ENCODE measurements at regions not wholly inside any gene's neighbourhood (a gene's known extent, or its start where the extent isn't known, plus 50 kb on each side); places are given as distances from the start of the nearest gene placed in this dataset.

DNA sequence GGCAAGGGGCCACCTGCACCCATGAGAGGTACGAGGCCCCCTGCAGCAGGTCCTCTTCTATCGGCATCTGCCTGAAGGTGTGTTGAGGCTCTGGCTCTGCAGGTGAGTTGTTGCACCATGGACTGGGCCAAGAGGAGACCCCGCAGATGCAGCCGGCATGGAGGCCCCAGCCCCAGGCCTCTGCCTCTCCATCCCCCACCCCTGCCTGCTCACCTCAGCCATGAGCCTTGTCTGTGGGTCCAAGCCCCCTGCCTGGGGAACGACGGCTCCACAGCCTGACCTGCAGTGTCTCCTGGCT, 1386.2 kb downstream of the BRD1 start:
- DNase-seq (ENCODE audit: low read depth) = no peak

DNA sequence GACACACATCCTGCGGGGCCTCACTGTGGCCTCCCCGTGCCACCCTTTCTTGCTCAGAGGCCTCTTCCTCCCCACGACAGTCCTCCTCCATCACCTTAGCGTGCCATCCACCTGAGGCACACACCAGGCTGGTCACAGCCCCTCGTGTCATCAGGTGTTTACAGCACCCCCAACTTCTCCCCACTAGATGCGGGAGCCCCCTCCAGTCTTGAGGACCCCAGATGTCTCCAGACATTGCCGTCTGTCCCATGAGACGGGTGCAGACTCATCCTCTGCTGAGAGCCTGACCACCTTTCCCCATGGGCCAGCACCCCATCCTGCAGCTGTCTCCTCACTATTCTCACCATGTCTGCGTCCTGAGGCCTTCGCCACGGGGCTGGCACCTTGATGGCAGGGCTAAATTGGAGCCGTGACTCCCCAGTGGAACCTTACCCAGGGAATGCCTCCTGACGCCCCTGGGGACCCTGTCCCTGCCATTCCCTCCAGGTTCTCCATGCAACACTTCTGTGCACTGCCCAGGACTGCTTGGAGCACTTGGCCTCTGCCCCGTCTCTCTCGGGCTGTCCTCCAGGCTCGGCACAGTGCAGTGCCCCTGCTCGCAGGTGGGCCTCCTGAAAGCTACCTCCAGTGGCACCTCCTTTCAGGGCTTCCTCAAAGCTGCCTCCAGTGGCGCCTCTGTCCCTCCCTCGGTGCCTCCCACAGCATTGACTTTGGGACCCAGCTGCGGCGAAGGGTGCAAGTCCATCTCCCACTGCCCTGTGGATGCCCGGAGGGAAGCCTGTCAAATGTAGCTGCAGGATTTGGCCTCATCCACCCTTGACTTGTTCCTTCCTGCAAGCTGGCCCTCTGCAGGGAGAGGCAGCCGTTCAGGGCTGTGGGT, 1386.8 kb downstream of the BRD1 start:
- DNase-seq (ENCODE audit: low read depth) = no peak

DNA sequence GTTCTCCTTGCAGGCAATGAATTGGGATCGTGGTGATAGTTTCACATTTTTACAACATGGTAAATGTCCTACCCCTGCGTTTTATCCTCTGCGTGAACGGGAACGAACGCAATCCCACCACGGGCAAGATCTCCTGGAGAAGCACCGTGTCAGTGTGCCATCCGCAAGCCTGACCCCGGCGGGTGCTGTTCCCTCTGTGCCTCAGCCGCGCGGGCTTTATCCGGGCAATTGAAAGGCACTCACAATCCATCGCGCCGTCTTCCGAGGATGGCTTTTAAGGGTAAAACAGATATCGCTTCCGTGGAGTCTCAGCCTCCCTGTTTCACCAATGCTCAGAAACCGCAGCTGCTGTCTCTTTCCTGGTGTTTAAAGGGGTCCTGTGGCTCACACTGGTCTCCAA, 1387.5 kb downstream of the BRD1 start:
- DNase-seq (ENCODE audit: low read depth) = no peak

DNA sequence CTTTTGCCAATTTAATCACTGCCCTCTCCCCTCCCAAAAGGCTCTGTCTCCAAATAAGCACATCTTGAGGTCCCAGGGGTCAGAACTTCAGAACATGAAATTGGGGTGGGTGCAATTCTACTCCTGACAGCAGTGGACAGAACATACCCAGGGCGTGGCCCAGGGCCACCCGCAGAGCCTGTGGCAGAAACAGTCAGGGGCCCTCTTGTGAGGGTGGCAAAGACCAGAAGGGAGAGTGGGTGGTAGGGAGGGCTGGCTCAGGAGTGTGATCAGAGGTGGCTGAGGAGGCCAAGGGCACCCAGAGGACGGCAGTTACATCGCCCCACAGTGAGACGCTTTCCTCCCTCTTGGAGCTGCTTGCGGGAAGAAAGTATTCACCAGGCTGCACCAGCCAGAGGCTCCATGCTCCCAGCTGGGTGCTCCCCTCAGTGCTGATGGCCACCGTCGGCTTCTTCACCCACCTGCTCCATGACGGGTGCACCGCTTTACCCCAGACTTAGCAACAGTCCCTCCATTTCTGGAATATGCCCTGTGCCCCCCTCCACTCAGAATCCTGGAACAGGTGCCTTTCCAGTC, 1388.0 kb downstream of the BRD1 start:
- no peak for DNase-seq (ENCODE audit: low read depth)

DNA sequence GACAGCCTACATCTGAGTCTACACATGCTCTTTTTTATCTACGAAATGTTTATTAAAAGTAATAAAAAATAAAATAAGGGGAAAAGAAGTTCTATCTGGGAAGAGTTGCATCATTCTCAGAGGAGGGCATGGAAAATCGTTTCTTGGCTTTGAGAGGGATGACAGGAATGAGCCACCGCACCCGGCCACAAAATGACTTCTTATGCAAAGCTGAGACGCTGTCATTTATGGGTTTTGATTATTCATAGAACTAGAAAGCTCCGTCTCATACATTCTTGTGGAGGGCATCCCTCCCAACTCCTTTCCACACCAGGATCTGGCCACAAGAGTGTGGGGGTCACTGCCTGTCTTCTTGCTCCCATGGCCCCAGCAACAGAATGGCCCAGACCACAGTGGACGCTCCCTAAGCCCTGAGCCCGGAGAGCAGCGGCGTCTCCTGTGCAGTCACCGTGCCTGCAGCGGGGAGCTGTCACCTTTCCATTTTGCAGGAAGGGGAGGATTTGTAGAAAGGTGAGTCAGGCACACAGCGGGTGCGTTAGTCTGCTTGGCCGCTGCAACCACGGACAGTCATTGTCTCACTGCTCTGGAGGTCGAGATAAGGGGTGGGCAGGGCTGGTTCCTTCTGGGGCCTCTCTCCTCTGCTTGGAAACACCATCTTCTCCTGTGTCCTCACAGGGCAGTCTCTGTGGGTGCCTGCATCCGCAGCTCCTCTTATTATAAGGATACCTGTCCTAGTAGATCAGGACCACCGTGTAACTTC, 1388.7 kb downstream of the BRD1 start:
- DNase-seq (ENCODE audit: low read depth) = no peak

DNA sequence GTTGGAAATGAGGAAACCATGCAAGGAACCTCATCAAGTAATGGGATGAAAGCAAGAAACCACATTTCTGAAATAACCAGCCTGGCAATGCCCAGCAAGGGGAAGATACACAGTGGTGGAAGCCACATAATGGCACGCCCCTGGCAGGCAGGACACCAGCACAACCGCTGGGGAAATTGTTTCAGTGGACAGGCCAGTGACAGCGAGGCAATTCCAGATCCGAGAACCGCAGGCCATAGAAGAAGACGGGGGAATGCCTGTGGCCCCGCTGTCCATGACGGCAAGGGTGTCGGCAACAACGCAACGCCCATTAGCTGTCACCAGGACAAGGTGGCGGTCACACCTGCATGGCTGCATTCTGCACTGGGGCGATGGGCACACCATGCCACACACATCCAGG, 1389.6 kb downstream of the BRD1 start:
- no peak for DNase-seq (ENCODE audit: low read depth)

DNA sequence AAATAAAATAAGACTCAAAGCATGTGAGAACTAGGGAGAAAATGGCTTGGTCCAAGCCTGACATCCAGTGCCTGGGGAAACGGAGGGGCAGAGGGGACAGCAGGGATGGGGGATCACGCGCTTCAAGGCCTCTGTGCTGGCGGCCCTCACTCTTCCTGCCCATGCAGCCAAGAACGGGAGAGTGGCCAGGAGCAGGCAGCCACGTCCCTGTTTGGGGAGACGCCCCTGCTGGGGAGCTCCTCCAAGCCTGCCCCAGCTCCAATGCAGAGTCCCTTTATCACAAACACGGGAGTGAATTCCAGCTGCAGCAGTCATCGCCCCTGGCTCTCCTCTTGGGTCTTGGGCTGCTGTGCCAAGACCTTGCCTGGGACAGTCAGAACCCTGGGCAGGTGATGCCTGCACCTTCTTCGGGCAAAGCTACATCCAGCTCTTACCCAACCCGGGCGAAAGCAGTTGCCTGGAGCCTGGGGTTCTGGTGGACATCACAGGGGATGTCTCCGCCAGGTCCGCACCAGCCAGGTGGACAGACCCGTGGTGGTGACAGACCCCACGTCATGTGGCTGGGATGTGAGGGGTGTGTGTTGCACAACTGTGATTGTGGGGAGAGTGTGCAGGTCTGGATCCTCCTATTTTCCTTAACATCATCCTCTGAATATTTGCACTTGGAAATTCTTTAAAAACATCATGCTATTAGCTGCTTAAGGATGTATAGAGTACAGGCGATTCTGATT, 1391.3 kb downstream of the BRD1 start:
- no peak for DNase-seq (ENCODE audit: low read depth)

DNA sequence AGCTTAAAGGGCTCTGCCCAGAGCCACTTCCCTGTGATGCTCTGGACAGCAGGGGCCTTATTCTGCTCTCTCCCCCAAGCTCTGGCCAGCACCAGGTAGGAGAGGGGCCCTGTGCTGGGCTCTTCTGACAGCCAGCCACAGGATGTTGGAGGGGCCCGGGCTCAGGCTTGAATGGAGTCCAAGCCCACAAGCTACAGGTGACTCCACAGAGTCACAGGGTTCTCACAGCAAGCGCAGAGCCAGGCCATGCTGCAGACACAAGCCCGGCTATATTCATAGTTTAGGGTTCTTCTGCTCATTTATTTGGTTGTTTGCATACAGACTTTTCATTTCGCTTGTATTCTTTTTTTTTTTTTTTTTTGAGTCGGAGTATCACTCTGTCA, 1392.8 kb downstream of the BRD1 start:
- no peak for DNase-seq (ENCODE audit: low read depth)

DNA sequence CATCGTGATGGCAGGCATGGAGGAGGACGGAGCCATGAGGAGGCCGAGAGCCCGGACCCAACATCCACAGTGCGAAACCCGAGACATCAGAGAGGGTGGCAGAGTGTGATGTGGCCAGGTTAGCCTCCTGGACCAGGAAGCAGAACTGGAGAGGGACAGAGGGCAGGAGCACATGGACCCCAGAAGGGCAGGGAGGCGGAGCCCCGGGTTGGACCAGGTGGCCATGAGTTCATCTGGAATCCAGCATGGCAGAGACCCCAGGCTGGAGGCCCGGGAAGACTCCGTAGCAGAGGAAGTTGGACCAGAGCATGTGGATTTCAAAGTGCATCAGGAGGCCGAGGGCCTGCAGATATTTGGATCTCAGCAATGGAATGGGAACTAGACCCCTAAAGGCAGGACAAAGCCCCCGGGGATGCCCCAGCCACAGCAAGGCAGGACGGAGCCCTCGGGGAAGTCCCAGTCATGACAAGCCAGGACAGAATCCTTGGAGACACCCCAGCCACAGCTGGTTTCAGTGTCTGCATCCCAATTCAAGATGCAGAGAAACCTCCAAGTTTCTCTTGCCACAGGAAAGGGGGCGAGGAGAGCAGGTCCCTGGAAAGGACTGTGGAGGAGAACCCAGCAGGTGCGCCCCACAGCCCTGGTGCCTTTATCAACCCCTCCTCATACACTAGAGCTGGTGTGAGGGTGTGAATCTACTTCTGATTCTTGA, 1393.4 kb downstream of the BRD1 start:
- no peak for DNase-seq (ENCODE audit: low read depth)

DNA sequence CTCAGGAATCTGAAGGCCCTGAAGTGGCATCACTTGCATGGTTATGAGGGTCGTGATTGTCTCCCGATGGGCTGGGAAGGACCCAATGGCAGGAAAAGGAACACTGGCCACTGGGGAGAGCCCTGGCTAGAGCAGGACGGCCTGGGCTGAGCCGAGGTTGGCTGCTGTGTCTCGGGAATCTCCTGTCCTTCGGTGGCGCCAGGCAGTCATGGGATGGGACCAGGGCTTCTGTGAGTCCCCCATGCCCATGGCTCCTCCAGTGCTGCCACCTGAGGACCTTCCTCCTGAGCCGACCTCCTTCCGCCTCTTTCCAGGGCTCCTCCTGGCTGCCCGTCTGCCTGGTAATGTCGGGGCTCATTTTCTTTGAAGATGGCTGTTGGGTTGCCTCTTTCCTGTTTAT, 1394.0 kb downstream of the BRD1 start:
- no peak for DNase-seq (ENCODE audit: low read depth)

DNA sequence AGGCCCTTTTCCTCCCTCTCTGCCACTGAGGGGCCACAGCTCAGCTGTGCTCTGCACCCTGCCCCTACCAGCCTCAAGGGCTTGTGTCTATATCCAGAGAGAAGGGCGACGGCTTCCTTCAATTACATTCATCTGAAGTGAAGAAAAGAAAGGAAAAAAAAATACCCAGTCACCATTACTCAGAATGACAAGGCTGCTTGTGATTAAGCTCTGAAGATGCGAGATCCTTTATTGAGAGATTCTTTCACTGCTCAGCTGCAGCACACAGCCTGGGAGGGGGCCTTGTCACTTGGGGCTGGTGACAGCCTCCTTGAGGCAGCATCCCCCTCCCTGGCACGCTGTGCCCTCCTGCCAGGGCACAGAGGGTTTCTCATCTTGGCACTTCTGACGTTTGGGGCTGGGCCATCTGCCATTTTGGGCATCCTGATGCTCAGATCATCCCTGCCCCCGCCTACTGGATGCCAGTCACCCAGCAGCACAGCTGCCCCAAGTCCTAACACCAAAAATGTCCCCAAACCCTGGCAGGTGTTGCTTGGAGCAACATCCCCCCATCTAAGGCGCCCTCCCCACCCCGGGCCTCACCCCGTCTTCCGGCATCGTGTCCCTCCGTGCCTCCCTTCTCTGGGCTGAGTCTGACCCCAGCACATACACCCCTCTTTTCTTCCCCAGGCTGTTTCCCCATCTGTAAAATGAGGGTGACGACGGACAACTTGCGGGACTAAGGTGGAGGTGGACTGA, 1394.7 kb downstream of the BRD1 start:
- no peak for DNase-seq (ENCODE audit: low read depth)

DNA sequence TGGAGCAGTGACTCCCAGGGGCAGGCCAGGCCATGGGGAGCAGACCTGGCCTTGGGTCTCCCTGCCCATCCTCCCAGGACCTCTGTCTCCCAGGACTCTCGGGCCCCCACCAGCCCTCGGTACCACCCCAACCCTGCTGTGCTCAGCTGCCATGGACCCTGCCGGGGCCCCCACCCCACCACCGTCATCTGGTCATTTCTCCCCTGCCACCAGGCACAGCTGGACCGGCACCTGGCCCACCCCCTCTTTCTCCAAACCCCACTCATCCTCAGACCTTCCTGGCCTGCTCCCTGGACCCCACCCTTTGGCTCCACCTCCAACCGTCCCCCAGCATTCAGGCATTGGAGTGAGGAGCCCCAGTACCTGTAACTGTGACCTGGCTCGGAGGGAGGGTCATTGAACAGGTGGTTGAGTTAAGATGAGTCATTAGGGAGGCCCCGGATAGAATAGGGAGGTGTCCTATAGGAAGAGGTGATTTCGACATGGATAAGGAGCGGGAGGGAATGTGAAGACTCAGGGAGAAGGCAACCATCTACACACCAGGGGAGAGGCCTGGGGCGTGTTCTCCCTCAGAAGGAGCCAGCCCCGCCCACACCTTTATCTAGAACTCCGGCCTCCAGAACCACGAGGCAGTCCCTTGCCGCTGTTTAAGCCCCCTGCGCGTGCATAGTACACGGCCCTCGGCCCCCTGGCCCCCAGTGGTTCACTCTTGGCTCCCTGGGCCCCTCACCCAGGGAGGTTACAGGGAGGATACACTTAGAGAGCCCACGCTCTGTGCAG, 1395.9 kb downstream of the BRD1 start:
- no peak for DNase-seq (ENCODE audit: low read depth)

DNA sequence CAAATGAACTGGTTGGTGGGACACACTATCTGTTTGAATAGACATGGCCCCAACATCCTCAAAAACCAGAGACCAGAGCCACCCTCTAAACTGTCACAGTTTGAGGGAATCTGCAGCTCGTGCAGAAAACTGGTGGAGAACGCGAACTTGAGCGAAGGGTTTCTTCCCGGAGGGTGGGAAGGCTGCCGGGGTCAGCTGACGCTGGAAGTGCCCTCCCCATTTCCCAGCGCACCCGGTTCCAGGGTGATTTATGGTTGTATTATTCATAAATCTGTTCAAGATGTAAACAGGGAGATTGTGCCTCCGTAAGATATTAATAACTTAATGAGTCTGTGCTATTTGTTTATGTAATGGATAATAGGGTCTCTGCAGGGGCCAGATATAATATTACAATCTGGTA, 1396.7 kb downstream of the BRD1 start:
- no peak for DNase-seq (ENCODE audit: low read depth)

DNA sequence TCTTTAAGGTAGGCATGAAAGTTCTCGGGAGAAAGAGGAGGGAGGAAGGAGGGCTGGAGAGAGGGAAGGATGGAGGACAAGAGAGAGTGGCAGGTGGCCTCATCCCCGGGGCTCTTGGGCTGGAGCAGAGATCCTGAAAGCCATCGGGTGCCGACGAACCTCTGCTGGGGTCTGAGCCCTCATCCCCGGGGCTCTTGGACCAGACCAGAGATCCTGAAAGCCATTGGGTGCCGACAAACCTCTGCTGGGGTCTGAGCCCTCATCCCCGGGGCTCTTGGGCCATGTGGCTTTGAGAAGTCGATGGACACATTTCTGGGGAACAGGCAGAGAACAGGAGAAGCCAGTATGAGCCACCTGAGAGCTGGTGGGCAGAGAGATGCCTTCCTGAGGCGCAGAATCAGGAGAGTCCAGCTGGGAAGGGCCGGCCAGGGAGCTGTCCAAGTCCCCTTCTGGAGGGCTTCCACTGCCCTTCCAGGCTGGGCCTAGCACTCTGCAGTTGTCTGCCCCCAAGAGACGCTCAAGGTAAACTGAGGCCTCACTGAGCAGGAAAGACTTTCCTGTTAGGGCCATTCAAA, 1398.1 kb downstream of the BRD1 start:
- DNase-seq (ENCODE audit: low read depth) = no peak

DNA sequence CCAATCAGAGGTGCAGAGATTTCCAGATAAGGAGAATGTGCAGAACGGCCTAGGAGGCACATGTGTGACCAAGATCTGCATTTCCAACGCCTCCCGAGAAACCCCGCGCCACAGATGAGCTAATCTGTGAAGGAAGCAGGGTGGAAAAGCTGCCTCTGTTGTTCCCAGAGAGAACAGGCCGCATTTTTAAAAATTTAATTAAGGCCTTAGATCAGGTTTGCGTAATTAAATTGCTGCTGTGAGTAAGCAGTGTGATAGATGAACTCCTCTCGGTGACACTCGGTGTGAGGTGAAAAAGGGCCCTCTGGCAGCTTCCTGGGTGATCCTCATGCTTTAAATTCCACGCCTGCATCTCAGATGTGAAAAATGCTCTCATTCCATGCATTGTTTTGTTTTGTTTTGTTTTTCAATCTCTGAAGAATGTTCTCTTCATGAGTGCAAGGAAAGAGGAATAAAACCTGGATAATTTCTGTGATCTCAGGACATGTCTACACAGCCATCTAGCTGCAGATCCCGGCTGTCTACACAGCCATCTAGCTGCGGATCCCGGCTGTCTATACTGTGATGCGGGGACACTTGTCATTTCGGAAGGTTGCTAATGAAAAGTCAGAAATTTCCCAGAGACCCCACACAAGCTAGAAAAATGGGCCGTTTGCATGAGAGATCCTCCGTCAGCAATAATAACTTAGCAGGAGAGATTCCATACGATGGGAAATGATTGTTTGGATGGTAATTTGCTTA, 1398.9 kb downstream of the BRD1 start:
- DNase-seq (ENCODE audit: low read depth) = no peak

DNA sequence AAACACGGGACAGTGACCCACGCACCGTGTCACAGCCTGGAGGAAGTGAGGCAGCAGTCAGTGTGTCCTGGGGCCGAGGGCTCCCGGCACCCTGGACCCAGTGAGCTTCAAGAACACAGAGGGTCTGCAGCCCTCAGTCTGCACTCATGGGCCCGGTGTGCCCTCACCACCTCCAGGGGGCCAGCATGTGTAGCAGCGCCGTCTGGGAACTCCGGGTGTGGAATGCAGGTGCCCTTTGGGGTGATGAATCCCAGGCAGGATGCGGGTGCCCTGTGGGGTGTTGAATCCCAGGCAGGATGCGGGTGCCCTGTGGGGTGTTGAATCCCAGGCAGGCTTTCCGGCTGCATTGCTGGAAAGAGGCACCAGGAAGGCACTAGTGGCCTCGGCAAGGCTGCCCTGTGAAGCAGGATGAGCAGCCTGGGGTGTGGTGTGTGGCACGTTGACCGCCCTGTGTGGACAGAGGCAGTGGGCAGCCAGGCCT, 1399.9 kb downstream of the BRD1 start:
- DNase-seq (ENCODE audit: low read depth) = no peak

DNA sequence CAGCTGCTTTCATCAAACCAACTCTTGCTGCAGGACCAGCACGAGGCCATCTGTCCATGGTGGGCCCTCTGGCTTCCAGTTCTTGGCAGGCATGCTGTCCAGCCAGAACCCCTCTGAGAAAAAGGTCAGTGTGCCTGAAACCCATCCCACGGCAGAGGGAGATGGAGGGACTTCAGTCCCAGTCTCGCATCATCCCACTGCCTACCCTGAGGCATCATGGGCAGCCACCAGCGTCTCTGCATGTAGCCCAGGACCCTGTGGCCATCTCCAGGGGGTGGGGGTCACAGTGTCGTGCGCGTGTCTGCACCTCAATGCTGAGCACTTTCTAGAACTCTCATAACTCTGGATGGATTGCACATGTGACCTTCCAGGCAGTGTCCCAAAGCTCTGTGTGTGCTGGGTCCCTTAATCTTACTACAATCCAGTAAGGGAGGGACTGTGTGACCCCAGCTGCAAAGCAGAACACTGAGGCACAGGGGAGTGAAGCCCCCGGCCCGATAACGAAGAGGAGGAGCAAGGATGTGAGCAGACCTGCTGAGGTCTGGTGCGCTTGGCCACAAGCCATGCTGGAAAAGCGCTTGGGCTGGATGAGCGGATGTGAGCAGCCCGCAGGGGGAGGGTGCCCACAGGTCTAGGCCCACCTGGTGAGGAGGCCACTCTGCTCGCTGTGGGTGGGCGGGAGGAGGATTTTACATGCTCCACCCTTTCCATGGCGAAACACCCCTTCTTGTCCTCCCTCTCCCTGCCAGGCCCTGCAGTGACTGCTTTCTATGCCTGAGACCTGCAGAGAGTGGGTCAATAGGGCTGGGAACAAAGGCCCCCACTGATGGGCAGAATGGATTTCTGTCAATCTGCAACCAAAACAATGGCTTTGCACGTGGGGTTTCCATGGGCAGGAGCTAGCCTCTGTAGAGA, 1401.0 kb downstream of the BRD1 start:
- DNase-seq (ENCODE audit: low read depth) = no peak

DNA sequence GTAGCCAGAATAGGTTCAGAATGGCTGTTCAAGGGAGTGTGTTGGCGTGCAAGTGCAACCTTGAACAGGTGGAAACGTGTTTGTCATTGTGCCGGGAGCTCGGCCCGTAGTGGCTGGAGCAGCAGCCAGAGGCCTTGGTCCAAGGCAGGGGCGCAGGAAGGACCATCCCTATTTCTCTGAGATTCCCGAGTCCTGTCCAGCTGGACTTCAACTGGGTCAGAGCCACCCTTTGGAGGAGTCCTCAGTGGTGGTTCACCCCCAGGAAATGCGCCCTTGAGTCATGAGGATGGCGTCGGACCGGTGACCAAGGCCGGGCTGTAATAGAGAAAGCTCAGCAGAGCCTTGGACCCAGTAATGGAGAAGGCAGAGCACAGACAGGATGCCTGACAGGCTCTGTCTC, 1402.0 kb downstream of the BRD1 start:
- DNase-seq (ENCODE audit: low read depth) = no peak

Data from HS-5 (cell line).